ENCODE measurements at regions not wholly inside any gene's neighbourhood (a gene's known extent, or its start where the extent isn't known, plus 50 kb on each side); places are given as distances from the start of the nearest gene placed in this dataset.

- no peak overlapping the region for H3K27ac ChIP-seq (ENCODE audit: low read depth in 1 of 2, low read length in 1 of 2)
- no peaks in the 10 kb centered on the region for H3K36me3 ChIP-seq (ENCODE audit: control insufficient read depth in 4 of 4, insufficient read depth in 4 of 4, low read length in 4 of 4)
- H3K9ac ChIP-seq (ENCODE audit: insufficient read depth in 1 of 2, low read length in 2 of 2), result no peak overlapping the region
- H3K9me3 ChIP-seq (ENCODE audit: control insufficient read depth in 4 of 4, insufficient read depth in 3 of 4, low read length in 3 of 4), result no peaks in the 10 kb centered on the region
- no peak for ATAC-seq (ENCODE audit: insufficient read depth, low FRiP score)
- no peak for DNase-seq
- no peaks in the 10 kb centered on the region for H3K4me1 ChIP-seq (ENCODE audit: control insufficient read depth in 5 of 5, insufficient read depth in 5 of 5, low read length in 5 of 5)
- no peak for TF ChIP-seq CTCF (IDR thresholded peaks at IDR 0.05; ENCODE audit: control extremely low read depth, extremely low read depth)
- H3K27me3 ChIP-seq (ENCODE audit: control insufficient read depth in 3 of 3, insufficient read depth in 3 of 3, low read length in 2 of 3), result no peaks in the 10 kb centered on the region
- no peak overlapping the region for H3K4me3 ChIP-seq
Measured at GRCh38 chr4:66216252-66216651, 546.0 kb upstream of the EPHA5 start.

- Histone ChIP-seq H3K4me1 (ENCODE audit: control insufficient read depth in 5 of 5, insufficient read depth in 5 of 5, low read length in 5 of 5) (no peaks in the 10 kb centered on the region), H3K9me3 (ENCODE audit: control insufficient read depth in 4 of 4, insufficient read depth in 3 of 4, low read length in 3 of 4) (no peaks in the 10 kb centered on the region), H3K27me3 (ENCODE audit: control insufficient read depth in 3 of 3, insufficient read depth in 3 of 3, low read length in 2 of 3) (no peaks in the 10 kb centered on the region), H3K4me3 (no peak overlapping the region), H3K9ac (ENCODE audit: insufficient read depth in 1 of 2, low read length in 2 of 2) (no peak overlapping the region), H3K27ac (ENCODE audit: low read depth in 1 of 2, low read length in 1 of 2) (no peak overlapping the region), H3K36me3 (ENCODE audit: control insufficient read depth in 4 of 4, insufficient read depth in 4 of 4, low read length in 4 of 4) (no peaks in the 10 kb centered on the region)
- no peak for ATAC-seq (ENCODE audit: insufficient read depth, low FRiP score)
- no peak for TF ChIP-seq CTCF (IDR thresholded peaks at IDR 0.05; ENCODE audit: control extremely low read depth, extremely low read depth)
- WGBS, 2 donors, result 93 to 96% methylated on average over 5 of the region's 5 CpGs
- DNase-seq, result no peak
Measured at GRCh38 chr4:66212489-66212888, 542.2 kb upstream of the EPHA5 start.

- ATAC-seq (ENCODE audit: insufficient read depth, low FRiP score) (no peak), DNase-seq (no peak)
- H3K36me3 ChIP-seq (ENCODE audit: control insufficient read depth in 4 of 4, insufficient read depth in 4 of 4, low read length in 4 of 4), result no peaks in the 10 kb centered on the region
- H3K4me3 ChIP-seq, result no peak overlapping the region
- no peaks in the 10 kb centered on the region for H3K27me3 ChIP-seq (ENCODE audit: control insufficient read depth in 3 of 3, insufficient read depth in 3 of 3, low read length in 2 of 3)
- H3K27ac ChIP-seq (ENCODE audit: low read depth in 1 of 2, low read length in 1 of 2), result no peak overlapping the region
- no peak overlapping the region for H3K9ac ChIP-seq (ENCODE audit: insufficient read depth in 1 of 2, low read length in 2 of 2)
- WGBS, 2 donors, result 44 to 68% methylated on average over 3 of the region's 3 CpGs
- no peaks in the 10 kb centered on the region for H3K4me1 ChIP-seq (ENCODE audit: control insufficient read depth in 5 of 5, insufficient read depth in 5 of 5, low read length in 5 of 5)
- no peak for TF ChIP-seq CTCF (IDR thresholded peaks at IDR 0.05; ENCODE audit: control extremely low read depth, extremely low read depth)
- H3K9me3 ChIP-seq (ENCODE audit: control insufficient read depth in 4 of 4, insufficient read depth in 3 of 4, low read length in 3 of 4), result peaks cover 0 to 3% (median 0%) of the 10 kb centered on the region in 4 donors
Measured at GRCh38 chr4:66204534-66205247, 534.4 kb upstream of the EPHA5 start.

GRCh38 chr4:66202870-66203269 is 532.6 kb upstream of the EPHA5 start:
- Histone ChIP-seq H3K9me3 (ENCODE audit: control insufficient read depth in 4 of 4, insufficient read depth in 3 of 4, low read length in 3 of 4) (peaks cover 0 to 3% (median 0%) of the 10 kb centered on the region in 4 donors), H3K9ac (ENCODE audit: insufficient read depth in 1 of 2, low read length in 2 of 2) (no peak overlapping the region), H3K27ac (ENCODE audit: low read depth in 1 of 2, low read length in 1 of 2) (no peak overlapping the region), H3K4me1 (ENCODE audit: control insufficient read depth in 5 of 5, insufficient read depth in 5 of 5, low read length in 5 of 5) (no peaks in the 10 kb centered on the region), H3K4me3 (no peak overlapping the region), H3K27me3 (ENCODE audit: control insufficient read depth in 3 of 3, insufficient read depth in 3 of 3, low read length in 2 of 3) (no peaks in the 10 kb centered on the region), H3K36me3 (ENCODE audit: control insufficient read depth in 4 of 4, insufficient read depth in 4 of 4, low read length in 4 of 4) (no peaks in the 10 kb centered on the region)
- 81% methylated on average over 4 of the region's 4 CpGs for WGBS, 2 donors
- ATAC-seq (ENCODE audit: insufficient read depth, low FRiP score) (no peak), DNase-seq (no peak)
- TF ChIP-seq CTCF (IDR thresholded peaks at IDR 0.05; ENCODE audit: control extremely low read depth, extremely low read depth), result no peak

Measured in lung (tissue), 11 donors.